Heart right ventricle (tissue), 16 donors: ENCODE measurements at regions not wholly inside any gene's neighbourhood (a gene's known extent, or its start where the extent isn't known, plus 50 kb on each side); places are given as distances from the start of the nearest gene placed in this dataset.

Source experiments
- ATAC-seq, 8 donors: fragments of 200-7000 bp; cut with Tn5 transposase; one replicate each; pipeline ENCODE4 v1.9.1; 2020; ENCODE audit warnings: mild to moderate bottlenecking in 8 of 8, moderate library complexity in 8 of 8, moderate number of reproducible peaks in 1 of 8
- DNase-seq, 2 donors: peaks; one replicate each; pipeline ENCODE4 v3.0.0-alpha.2; 2020
- H3K27ac ChIP-seq, 10 donors: fragments of 200-600 bp; sonication (generic) in 2 of 10; one replicate each; pipeline versions ENCODE4 v1.5.0 to v1.8.0; 2020 to 2022; ENCODE audit warnings: mild to moderate bottlenecking in 3 of 10
- H3K27me3 ChIP-seq, 7 donors: fragments of 200-600 bp; one replicate each; pipeline ENCODE4 v1.8.0; 2021 to 2022; ENCODE audit warnings: mild to moderate bottlenecking in 2 of 7
- H3K36me3 ChIP-seq, 9 donors: fragments of 200-600 bp; sonication (generic) in 1 of 9; one replicate each; pipeline versions ENCODE4 v1.5.0 to v1.8.0; 2020 to 2022; ENCODE audit warnings: mild to moderate bottlenecking in 2 of 9
- H3K4me1 ChIP-seq, 9 donors: fragments of 200-600 bp; sonication (generic) in 1 of 9; one replicate each; pipeline versions ENCODE4 v1.5.0 to v1.8.0; 2020 to 2022; ENCODE audit warnings: mild to moderate bottlenecking in 4 of 9
- H3K4me3 ChIP-seq, 10 donors: fragments of 200-600 bp; sonication (generic) in 2 of 10; one replicate each; pipeline versions ENCODE4 v1.5.0 to v1.8.0; 2020 to 2022; ENCODE audit warnings: mild to moderate bottlenecking in 7 of 10, moderate library complexity in 2 of 10
- H3K9me3 ChIP-seq, 11 donors: fragments of 200-600 bp in 10 of 11; sonication (generic) in 2 of 11; one replicate each; pipeline versions ENCODE4 v1.5.0 to v1.8.0; 2013 to 2022; ENCODE audit warnings: mild to moderate bottlenecking in 2 of 11, control low read depth in 1 of 11, moderate library complexity in 1 of 11
- WGBS, 2 donors: extraction: QIAGEN DNeasy Blood & Tissue Kit; methylation state at CpG; one replicate each; pipeline ENCODE4 v1.1.7; 2013; ENCODE audit warnings: inconsistent platforms in 1 of 2; 5-methylcytosine and 5-hydroxymethylcytosine counted together
- intact Hi-C, 10 donors: fragments of 100-400 bp; cut with DNase I; formaldehyde crosslinking; loops; one replicate each; pipeline versions ENCODE4 v1.11.1 to v1.14.2; 2022
- TF ChIP-seq, protein P1 (sequence below), 9 donors: fragments of 200-600 bp; sonication (generic) in 2 of 9; IDR thresholded peaks; one replicate each; pipeline versions ENCODE4 v1.5.0 to v1.8.0; 2021 to 2022; ENCODE audit warnings: antibody characterized with exemption in 9 of 9, mild to moderate bottlenecking in 5 of 9, moderate library complexity in 1 of 9
- donor health status: Arrhythmogenic right ventricular cardiomyopathy.
- donor health status: ischemic (EF 13 %, LVEDD 7.1; RV severe dilation, severe dysfunction).
- donor health status: healthy with polysubstance abuse.
- donor health status: DM: no; HTN: yes; CAD: no.
- donor health status: DM: no; HTN: no; CAD: no.
- donor health status: ischemic (EF 25% LVEDD 6.9; RV normal size, moderate dysfunction).
- donor health status: ischemic (EF 25% LVEDD 5.7; RV mildly dilated, moderate dysfunction).
- donor health status: healthy.
- donor health status: DM: yes; HTN: yes; CAD: no.
- donor health status: Ischemic cardiomyopathy.
- donor health status: ischemic (EF 35%, LVEDD 5.7; RV mildly dilated, moderate dysfunction).
- donor health status: nonischemic (EF 11% LVEDD 7.7; RV severe dilation, severe dysfunction).
- donor health status: DM: yes; HTN: yes; CAD: no.
- donor health status: PGD.
- donor health status: ischemic (EF 29% LVEDD 5.4; RV normal size, mild dysfunction).
- donor health status: nonischemic (EF 23%, LVEDD 6.1; RV moderate dilation, normal function).

DNA sequence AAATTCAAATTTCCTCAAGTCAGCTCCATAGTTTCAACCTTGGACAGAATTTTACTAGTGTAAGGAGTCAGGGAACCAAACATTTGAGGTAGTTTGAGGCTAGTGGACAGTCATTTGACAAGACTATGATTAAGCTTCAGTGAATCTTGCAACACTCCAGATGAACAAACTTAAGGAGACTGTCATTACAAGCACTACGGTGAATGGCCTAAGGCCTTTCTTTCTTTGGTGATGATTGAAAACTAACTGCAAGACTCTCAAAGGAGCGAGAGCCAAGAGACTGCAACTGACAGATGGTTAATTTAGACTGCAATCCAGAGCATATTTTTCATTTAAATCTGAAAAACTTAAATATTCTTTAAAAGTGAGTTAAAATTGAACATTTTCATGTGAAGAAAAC lies 272.3 kb upstream of the NECTIN3 start:
- peaks cover 0 to 2% (median 0%) of the 10 kb centered on the region in 11 donors for H3K9me3 ChIP-seq
- DNase-seq (no peak), ATAC-seq (no peak)
- H3K4me1 ChIP-seq, result no peaks in the 10 kb centered on the region
- intact Hi-C loops, result no loop called here
- no peaks in the 10 kb centered on the region for H3K36me3 ChIP-seq
- TF ChIP-seq, protein P1, sequence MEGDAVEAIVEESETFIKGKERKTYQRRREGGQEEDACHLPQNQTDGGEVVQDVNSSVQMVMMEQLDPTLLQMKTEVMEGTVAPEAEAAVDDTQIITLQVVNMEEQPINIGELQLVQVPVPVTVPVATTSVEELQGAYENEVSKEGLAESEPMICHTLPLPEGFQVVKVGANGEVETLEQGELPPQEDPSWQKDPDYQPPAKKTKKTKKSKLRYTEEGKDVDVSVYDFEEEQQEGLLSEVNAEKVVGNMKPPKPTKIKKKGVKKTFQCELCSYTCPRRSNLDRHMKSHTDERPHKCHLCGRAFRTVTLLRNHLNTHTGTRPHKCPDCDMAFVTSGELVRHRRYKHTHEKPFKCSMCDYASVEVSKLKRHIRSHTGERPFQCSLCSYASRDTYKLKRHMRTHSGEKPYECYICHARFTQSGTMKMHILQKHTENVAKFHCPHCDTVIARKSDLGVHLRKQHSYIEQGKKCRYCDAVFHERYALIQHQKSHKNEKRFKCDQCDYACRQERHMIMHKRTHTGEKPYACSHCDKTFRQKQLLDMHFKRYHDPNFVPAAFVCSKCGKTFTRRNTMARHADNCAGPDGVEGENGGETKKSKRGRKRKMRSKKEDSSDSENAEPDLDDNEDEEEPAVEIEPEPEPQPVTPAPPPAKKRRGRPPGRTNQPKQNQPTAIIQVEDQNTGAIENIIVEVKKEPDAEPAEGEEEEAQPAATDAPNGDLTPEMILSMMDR (IDR thresholded peaks at IDR 0.05), result no peak
- no peak overlapping the region for H3K4me3 ChIP-seq
- peaks cover 0 to 1% (median 0%) of the 10 kb centered on the region in 7 donors for H3K27me3 ChIP-seq
- no peak overlapping the region for H3K27ac ChIP-seq
- WGBS, 2 donors, result 74 to 88% methylated on average over 2 of the region's 2 CpGs

DNA sequence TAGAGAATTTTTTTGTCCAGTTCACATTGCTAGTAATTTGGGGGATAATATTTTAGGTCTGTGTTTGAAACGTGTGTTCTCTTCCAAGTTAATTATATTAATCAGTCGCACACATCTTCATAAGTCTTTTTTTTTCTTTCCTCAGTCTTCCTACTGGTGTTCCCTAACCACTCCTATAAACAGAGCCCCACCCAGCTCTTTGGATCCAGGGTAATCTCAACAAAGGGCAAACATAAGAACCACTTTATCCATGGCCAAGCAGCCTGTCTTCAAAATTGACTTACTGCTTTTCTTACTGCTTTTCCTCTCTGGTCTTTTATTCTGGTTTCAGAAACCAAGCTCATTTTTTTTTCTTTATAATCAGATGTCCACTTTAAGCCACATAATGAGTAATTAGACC lies 266.8 kb upstream of the NECTIN3 start:
- DNase-seq (no peak), ATAC-seq (no peak)
- intact Hi-C loops, result no loop called here
- Histone ChIP-seq H3K36me3 (no peaks in the 10 kb centered on the region), H3K27me3 (no peaks in the 10 kb centered on the region), H3K27ac (no peak overlapping the region), H3K4me1 (no peaks in the 10 kb centered on the region), H3K4me3 (no peak overlapping the region), H3K9me3 (peaks cover 0 to 2% (median 0%) of the 10 kb centered on the region in 11 donors)
- 73 to 76% methylated on average over 2 of the region's 2 CpGs for WGBS, 2 donors
- TF ChIP-seq, protein P1 (IDR thresholded peaks at IDR 0.05), result no peak

DNA sequence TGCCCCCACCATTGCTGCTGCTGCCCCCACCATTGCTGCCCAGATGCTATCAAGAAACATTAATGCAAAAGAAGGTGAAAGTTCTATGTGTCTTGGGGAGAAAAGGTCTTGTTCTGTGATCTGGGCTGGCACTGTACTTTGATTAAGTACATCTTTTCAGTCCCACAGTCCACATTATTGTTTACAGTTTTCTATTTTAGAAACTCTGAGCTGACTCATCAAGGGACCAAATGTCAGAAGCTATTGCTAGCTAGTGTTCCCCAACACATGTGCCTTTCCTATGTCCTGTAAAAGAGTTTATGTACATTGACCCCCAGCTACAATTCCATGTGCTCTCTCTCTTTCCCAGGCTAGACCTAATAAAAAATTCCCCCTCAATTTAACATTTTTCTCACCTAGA lies 264.7 kb upstream of the NECTIN3 start:
- ATAC-seq (no peak), DNase-seq (no peak)
- intact Hi-C loops, result no loop called here
- H3K4me3 ChIP-seq, result no peak overlapping the region
- no peaks in the 10 kb centered on the region for H3K27me3 ChIP-seq
- no peaks in the 10 kb centered on the region for H3K4me1 ChIP-seq
- H3K9me3 ChIP-seq, result no peaks in the 10 kb centered on the region
- H3K27ac ChIP-seq, result no peak overlapping the region
- TF ChIP-seq, protein P1 (IDR thresholded peaks at IDR 0.05), result no peak
- no peaks in the 10 kb centered on the region for H3K36me3 ChIP-seq

DNA sequence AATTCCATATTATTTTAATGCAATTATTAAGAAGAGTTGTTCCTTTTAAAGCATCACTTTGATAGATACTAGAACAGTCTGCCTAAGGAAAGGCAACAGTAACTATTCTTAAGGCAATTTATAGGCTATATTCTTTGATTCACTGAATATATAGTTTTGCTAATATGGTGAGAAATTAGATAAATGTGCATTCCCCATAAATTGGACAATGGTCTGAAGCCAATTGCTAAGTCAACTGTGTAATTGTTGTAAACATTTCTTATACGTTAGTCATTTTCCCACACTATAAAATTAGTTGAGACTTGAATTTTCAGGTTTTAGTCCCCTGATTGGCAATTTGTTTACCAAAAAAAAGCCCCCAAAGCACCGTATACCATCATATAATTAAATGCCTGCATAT lies 263.0 kb upstream of the NECTIN3 start:
- H3K27ac ChIP-seq, result no peak overlapping the region
- no peak overlapping the region for H3K4me3 ChIP-seq
- no peaks in the 10 kb centered on the region for H3K36me3 ChIP-seq
- no peaks in the 10 kb centered on the region for H3K9me3 ChIP-seq
- intact Hi-C loops, result no loop called here
- no peak for DNase-seq
- 42 to 62% methylated on average over 2 of the region's 2 CpGs for WGBS, 2 donors
- TF ChIP-seq, protein P1 (IDR thresholded peaks at IDR 0.05), result no peak
- no peak for ATAC-seq
- H3K4me1 ChIP-seq, result no peaks in the 10 kb centered on the region
- H3K27me3 ChIP-seq, result no peaks in the 10 kb centered on the region

DNA sequence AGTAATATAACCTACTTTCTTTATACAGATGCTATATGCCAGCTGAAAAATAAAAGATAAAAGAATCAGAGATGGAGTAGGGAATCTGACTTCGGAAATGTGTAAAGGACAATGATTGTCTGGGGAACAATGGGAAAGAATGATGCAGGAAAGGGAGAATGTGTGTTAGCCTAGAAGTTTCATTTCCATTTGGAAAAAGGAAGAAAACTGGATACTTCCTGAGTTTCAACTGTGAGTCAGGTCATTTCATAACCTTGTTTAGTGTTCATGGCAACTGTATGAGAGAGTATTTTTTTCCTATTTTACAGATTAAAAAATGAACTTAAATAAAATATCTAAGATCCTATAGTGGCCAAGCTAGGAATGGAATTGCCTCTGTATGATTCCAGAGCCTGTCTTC lies 261.3 kb upstream of the NECTIN3 start:
- no peaks in the 10 kb centered on the region for H3K4me1 ChIP-seq
- intact Hi-C loops, result no loop called here
- H3K27ac ChIP-seq, result no peak overlapping the region
- TF ChIP-seq, protein P1 (IDR thresholded peaks at IDR 0.05), result no peak
- H3K4me3 ChIP-seq, result no peak overlapping the region
- DNase-seq (no peak), ATAC-seq (no peak)
- no peaks in the 10 kb centered on the region for H3K27me3 ChIP-seq
- H3K9me3 ChIP-seq, result no peaks in the 10 kb centered on the region
- no peaks in the 10 kb centered on the region for H3K36me3 ChIP-seq
- 33 to 57% methylated on average over 1 of the region's 1 CpG for WGBS, 2 donors
